HG03354 (cell line): ENCODE measurements at regions not wholly inside any gene's neighbourhood (a gene's known extent, or its start where the extent isn't known, plus 50 kb on each side); places are given as distances from the start of the nearest gene placed in this dataset.
"Not testable (repeated sequence)": the region's sequence is repeated elsewhere in the genome, so short reads cannot be mapped to it uniquely, and the experiment has no call there.

Source experiments
- ATAC-seq: cut with Tn5 transposase; IDR thresholded peaks from one replicate; pipeline ENCODE4 v1.9.1; 2021; ENCODE audit warnings: mild to moderate bottlenecking; ENCODE audit not compliant: unreplicated experiment, poor library complexity, severe bottlenecking

DNA sequence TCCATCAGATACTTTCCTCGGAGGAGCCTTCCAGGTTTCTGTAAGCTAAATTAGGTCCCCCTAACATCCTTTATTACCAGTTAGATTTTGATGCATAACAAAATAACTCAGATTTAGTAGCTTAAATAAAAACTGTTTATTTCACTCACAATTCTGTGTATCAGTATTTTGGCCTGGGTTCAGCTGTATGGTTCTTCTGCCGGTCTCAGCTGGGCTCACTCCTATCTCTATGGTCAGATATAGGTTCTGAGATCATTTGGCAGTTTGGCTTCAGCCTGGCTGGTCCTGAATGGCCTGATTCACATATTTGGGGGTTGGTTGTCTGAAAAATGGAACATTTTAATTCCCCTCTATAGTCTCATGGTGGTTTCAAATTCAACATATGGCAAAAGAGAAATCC lies 1125.3 kb downstream of the TBL1XR1 start:
- ATAC-seq = no peak

DNA sequence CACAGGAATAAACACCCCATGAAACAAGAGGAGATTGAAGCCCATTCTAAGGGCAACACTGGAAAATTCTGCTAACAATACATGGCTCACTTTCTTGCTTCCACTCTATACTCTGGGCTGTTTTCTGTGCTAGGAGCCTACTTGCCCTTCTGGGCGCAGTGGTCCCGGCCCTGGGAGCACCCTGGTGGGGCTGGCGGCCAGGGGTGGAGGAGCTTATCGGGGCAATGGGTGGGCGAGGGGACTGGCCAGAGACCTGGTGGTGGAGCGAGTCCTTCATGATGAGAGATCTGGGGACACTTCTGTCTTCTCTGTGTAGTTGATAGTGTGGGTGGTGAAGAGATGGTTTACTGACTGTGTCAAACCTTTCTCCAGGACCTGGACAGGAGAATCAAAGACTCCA lies 1128.5 kb downstream of the TBL1XR1 start:
- ATAC-seq = no peak

DNA sequence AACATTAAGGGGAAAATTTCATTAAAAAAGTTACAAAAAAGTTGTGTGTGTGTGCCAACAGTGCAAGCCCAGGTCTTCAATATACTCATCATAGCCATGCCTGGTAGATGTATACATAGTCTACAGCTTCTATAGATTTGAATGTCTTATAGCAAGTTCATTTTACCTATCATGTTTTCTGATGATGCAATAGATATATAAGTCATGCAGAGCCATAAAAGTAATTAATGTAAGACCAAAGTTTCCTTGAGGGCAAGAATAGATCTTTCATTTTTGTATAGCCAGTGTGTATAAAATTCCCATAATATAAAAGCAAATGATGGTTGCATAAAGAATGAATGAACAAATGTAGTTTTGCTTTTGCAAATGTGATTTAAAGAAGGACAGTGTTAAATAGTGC lies 1138.4 kb downstream of the TBL1XR1 start:
- ATAC-seq = no peak

DNA sequence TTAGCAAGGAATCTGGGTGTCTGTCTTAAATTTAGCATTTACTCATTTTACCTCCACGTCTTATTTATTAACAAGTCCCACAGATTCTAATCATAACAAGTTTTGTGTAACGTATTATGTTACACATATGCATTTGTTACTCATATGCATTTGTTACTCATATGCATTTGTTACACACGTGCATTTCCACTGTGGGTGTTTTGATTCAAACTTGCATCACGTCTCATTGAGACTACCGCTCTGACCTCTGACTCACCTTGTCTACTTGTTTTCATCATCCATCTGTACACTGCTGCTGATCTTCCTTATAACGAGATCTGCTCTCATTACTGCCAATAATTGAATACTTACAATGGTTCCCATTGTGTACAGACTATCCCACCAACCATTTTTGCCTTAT lies 1141.4 kb downstream of the TBL1XR1 start:
- ATAC-seq = no peak

DNA sequence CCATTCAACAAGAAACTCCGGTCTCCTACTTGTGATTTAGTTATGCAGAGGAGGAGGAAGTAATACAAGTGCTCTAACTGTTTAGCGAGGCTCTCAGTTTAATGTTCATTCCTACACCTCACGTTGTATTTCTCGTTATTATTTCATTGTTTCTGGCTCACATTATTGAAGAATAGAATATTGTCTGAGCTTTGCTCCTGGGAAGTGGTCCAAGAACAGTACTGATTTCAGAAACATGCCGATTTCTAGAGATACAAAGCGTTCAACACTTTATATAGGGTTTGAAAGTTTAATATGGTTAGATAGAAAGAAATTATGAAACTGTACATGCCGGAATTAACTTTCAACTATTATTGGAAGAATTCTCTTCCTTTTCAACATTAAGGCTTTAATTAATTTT lies 1145.5 kb downstream of the TBL1XR1 start:
- no peak for ATAC-seq

DNA sequence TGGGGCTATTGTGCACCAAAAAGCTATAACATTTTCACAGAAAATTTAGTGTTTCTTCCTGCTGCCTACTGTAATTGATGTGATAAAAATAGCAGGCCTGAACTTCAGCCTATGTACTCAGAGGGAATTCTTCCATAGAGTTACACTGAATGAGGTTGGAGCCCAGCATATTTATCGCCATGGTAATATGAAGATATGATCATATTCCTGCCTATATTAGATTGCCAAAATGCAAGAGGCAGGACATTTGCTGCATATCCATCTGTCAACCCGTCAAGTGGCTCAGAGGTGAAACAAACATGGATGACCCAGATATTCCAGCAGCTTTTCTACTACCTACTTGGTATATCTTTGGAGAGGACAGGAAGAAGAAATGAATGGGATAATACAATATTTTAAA lies 1150.6 kb downstream of the TBL1XR1 start:
- no peak for ATAC-seq

DNA sequence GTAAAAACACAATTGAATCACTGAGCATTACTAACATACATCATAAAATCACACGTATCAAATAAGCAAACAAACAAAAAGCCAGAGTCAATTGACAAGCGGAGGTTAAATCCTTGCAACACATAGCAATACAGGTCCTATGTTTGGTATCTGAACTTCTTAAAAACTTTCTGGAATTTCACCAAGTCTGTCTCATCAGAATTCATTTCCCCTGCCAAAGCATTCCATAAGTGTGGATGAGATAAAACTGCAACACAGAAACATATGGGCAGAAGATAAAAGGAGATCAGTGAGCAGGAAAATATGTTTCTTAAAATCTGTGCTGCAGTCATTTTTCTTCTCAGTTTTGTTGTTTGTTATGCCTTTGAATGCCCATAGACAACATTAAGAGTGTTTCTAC lies 1155.5 kb downstream of the TBL1XR1 start:
- ATAC-seq = no peak

DNA sequence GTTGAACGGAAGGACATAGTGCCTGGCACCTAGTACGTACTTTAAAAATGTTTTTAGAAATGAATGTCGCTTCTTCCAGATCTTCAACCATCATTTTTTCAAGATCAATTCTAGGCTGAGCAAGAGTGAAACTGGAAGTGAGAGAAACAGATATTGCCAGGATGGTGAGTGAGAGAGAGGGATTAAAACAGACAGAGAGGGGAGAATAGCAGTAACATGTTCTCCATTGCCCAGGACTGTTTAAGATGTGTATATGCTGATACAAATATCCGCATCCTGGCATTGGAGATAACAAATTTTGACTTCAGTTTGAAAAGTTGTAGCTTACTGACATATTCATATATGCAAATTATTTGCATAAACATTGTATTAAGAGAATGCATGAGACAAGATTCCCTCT lies 1156.1 kb downstream of the TBL1XR1 start:
- ATAC-seq = no peak

DNA sequence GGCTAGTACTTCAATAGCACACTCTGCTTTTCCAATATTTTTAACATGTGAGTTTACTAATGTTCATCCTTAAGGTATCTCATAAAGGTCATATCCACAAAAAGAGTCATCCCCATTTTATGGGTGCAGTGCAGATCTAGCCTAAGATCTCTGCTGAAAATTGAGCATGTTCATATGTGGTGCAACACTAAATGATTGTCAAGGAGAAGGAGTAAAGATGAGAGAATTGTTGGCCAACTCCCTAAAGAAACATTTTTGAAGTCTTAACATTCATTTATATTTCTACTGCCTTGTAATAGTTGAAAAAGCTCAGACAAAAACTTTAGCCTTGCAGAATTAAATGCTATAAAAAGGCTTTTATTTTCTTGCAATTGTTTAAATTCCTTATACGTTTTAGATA lies 1159.6 kb downstream of the TBL1XR1 start:
- ATAC-seq = no peak

DNA sequence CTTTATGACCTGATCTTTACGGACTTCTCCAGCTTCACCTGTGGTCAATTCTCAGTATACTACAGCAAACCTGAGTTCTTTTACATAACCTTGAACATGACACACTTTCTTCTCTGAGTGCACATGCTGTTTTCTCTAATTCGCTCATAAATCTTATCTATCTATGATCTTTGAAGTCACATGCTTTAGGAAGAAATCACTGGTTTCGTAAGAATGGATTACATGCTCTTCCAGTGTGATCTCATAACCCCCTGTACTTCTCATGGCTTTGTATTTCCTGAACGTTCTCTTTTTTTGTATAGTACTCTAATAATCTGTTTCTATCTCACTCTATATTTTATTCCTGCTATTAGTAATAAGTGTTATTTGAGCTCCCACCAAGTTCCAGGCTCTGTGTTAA lies 1165.2 kb downstream of the TBL1XR1 start:
- no peak for ATAC-seq

DNA sequence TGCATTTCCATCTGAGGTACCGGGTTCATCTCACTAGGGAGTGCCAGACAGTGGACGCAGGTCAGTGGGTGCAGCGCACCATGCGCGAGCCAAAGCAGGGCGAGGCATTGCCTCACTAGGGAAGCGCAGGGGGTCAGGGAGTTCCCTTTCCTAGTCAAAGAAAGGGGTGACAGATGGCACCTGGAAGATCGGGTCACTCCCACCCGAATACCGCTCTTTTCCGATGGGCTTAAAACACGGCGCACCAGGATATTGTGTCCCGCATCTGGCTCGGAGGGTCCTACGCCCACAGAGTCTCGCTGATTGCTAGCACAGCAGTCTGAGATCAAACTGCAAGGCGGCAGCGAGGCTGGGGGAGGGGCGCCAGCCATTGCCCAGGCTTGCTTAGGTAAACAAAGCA lies 1157.1 kb downstream of the NAALADL2 start:
- ATAC-seq = not testable (repeated sequence)

DNA sequence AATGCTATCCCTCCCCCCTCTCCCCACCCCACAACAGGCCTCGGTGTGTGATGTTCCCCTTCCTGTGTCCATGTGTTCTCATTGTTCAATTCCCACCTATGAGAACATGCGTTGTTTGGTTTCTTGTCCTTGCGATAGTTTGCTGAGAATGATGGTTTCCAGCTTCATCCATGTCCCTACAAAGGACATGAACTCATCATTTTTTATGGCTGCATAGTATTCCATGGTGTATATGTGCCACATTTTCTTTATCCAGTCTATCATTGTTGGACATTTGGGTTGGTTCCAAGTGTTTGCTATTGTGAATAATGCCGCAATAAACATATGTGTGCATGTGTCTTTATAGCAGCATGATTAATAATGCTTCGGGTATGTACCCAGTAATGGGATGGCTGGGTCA lies 1156.1 kb downstream of the NAALADL2 start:
- ATAC-seq = not testable (repeated sequence)

DNA sequence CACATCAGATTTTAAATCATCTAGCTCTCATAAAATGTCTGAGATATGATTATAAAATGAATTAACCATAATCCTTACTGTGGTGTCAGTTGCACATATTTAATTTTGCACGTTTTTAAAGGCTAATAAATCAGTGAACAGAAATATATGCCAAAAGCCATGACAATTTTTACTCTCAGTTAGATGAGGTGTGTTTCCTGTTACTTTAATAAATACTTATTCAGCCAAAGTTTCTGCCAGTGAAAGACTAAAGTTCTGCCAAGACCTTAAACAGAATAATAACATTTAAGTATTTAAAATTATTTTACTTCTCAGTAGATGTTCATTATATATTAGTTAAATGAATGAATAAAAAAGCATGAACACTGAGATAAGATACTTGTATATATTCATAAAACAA lies 1150.1 kb downstream of the NAALADL2 start:
- no peak for ATAC-seq

DNA sequence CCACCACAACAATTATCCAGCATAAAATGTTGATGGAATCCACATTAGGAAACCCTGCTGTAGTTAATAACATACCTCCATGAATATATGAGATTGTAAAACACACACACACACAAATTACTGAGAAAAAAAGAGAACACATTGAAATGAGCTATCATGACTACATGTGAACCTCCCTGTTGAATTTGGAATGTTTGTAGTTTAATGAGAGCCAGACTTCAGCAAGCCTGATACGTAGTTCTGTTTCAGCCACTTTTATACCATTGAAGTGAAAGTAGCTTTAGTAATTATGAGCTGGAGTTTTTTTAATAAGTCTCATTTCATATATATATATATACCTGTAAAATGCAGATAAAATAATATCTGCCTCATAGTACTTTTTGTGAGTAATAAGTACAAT lies 1146.4 kb downstream of the NAALADL2 start:
- ATAC-seq = no peak

DNA sequence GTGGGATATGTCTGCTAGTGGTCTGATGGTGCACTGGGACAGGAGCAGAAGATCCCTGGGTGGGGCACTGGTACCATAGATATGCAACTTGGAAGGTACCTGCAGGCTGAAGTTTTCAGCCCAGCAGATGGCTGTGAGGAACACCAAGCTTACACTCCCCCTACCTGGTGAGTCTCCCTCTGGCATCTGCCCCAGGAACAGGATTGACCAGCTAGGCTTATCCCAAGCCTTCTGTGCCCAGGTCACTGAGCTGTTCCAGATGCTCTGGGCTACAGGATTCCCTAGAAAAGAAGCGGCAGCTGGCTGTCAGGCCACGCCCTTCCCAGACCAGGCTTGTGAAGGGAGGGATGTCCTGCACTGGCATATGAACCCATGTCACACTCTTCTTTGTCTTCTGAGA lies 1130.0 kb downstream of the NAALADL2 start:
- ATAC-seq = no peak

DNA sequence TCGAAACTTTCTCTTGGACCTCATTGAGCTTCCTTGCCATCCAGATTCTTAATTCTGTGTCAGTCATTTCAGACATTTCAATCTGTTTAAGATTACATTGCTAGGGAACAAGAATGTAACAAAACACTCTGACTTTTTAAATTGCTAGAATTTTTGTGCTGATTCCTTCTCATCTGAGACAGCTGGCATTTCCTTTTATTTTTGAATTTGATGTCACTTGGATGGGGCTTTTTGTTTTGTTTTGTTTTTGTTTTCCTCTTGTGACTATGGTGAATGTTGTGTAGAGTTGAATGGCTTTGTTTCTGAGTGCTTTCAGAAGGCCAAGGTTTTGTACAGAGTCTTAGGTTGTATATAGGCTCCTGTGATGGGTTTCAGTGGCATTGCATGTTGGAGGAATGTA lies 1129.3 kb downstream of the NAALADL2 start:
- ATAC-seq = no peak

DNA sequence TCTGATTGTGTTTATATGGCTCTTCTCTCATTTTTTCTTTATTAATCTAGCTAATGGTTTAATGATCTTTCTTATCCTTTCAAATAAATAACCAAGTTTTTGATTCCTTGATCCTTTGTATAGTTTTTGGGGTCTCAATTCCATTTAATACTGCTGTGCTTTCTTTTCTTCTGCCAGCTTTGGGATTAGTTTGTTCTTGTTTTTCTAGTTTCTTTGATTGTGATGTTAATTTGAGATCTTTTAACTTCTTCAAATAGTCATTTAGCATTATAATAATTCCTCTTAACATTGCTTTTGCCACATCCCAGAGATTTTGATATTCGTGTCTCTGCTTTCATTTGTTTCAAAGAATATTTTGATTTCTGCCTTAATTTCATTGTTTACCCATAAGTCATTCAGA lies 1126.6 kb downstream of the NAALADL2 start:
- ATAC-seq = no peak

DNA sequence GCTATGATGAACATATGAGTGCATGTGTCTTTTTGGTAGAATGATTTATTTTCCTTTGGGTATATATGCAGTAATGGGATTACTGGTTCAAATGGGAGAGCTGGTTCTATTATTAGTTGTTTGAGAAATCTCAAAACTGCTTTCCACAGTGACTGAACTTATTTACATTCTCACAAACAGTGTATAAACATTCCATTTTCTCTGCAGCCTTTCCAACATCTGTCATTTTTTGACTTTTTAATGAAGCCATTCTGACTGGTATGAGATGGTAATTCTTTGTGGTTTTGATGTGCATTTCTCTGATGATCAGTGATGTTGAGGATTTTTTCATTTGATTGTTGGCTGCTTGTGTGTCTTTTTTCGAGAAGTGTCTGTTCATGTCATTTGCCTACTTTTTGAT lies 1124.2 kb downstream of the NAALADL2 start:
- ATAC-seq = no peak

DNA sequence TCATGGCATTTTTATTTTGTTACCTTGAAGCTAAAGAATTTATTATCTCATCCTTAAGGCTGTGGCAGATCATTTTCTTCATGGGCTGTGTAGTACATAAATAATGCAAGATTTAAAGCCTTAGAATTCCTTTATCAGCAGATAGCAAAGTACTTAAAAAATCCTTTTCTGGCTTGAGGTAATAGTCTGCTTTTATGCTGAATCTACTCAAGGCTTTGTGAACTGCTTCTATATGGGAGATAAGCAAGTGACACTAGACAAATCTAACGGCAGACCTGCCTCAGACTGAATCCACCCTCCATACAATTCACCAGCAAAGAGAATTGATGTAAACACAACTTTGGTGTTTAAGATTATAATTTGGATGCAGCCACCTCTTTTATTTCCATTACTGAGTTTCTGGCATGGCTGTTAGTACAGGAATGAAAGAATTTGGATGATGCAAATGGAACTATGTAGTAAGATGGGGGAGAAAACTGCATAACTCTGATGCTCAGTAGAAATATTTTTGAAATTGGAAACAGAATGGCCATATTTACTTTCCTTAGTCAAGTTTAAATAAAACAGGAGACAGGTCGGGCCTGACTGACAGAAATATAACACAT lies 1121.5 kb downstream of the NAALADL2 start:
- ATAC-seq = no peak

DNA sequence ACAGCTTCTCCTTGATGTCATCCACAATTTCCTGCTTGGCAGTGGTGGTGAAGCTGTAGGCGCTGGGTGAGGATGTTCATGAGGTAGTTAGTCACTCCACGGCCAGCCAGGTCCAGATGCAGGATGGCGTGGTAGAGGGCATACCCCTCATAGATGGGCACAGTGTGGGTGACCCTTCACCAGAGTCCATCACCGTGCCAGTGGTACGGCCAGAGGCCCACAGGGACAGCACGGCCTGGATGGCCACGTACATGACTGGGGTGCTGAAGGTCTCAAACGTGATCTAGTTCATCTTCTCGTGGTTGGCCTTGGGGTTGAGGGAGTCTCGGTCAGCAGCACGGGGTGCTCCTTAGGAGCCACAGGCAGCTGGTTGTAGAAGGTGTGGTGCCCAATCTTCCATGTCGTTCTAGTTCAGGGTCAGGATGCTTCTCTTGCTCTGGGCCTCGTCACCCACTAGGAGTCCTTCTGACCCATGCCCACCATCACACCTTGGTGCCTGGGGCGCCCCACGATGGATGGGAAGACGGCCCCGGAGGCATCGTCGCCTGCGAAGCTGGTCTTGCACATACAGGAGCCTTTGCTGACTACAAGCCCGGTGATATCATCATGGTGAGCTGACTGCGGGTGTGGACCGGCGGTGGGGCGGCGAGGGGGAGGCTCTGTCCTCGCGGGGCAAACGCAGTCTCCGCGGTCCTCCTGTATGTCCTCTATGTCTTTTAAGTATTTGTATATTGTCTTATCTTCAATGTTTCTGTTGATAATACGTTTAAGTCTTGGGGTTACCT lies 1119.0 kb downstream of the NAALADL2 start:
- no peak for ATAC-seq

DNA sequence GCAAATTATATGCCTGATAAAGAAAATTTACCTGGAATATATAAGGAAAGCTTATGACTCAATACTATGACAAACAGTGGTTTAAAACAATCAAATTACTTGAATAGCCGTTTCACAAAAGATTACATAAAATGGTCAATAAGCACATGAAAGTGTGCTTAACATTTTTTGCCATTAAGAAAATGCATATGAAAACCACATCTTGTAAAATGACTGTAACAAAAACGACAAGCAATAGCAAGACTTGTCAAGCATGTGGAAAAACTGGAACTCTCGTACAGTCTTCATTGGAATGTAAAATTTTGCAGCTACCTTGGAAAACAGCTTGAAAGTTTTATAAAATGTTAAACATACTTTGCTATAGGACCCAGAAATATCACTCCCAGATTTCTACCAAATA lies 1110.3 kb downstream of the NAALADL2 start:
- ATAC-seq = no peak

DNA sequence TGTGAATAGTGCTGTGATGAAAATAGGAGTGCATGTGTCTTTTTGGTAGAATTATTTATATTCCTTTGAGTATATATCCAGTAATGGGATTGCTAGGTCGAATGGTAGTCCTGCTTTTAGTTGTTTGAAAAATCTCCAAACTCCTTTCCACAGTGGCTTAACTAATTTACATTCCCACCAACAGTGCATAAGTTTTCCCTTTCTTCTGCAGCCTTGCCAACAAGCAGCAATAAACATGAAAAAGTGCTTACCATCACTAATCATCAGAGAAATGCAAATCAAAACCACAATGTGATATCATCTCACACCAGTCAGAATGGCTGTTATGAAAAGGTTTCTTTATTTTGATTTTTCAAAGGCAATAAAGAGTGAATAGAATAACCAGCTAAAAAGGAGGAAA lies 1105.9 kb downstream of the NAALADL2 start:
- no peak for ATAC-seq
